ENCODE measurements at regions not wholly inside any gene's neighbourhood (a gene's known extent, or its start where the extent isn't known, plus 50 kb on each side); places are given as distances from the start of the nearest gene placed in this dataset.

- no peak for TF ChIP-seq CTCF (conservative IDR thresholded peaks at IDR 0.05; ENCODE audit: low read depth in 2 of 2)
- TF ChIP-seq POLR2AphosphoS5 (IDR thresholded peaks at IDR 0.05; ENCODE audit: low read depth), result no peak
These were observed 520.8 kb upstream of the ZFHX3 start for GRCh38 chr16:73568769-73569168.
